Vagina (tissue), 2 donors: ENCODE measurements at regions not wholly inside any gene's neighbourhood (a gene's known extent, or its start where the extent isn't known, plus 50 kb on each side); places are given as distances from the start of the nearest gene placed in this dataset.

Experiments used
- DNase-seq, 2 donors: peaks; one replicate each; pipeline ENCODE4 v3.0.0-alpha.2; 2017; ENCODE audit errors: extremely low spot score in 2 of 2
- H3K27ac ChIP-seq: fragments of 200-600 bp; sonication (generic); one replicate; pipeline ENCODE4 v1.5.1; 2019
- H3K27me3 ChIP-seq: fragments of 200-600 bp; sonication (generic); one replicate; pipeline ENCODE4 v1.5.1; 2019
- H3K36me3 ChIP-seq, 2 donors: fragments of 200-600 bp; sonication (generic); one replicate each; pipeline ENCODE4 v1.5.1; 2017 to 2019
- H3K4me1 ChIP-seq: fragments of 200-600 bp; sonication (generic); one replicate; pipeline ENCODE4 v1.5.1; 2019
- H3K4me3 ChIP-seq, 2 donors: fragments of 200-600 bp; sonication (generic); 1 replicate in 1 of 2; 2 replicates in 1 of 2; pipeline ENCODE4 v1.5.1; 2016 to 2019
- H3K9me3 ChIP-seq: fragments of 200-600 bp; sonication (generic); one replicate; pipeline ENCODE4 v1.5.1; 2019
- POLR2A ChIP-seq, 2 donors: fragments of 450-650 bp; IDR thresholded peaks; one replicate each; pipeline ENCODE4 v1.6.1; 2017; ENCODE audit warnings: antibody characterized with exemption in 2 of 2, mild to moderate bottlenecking in 2 of 2, moderate library complexity in 2 of 2
- POLR2AphosphoS5 ChIP-seq, 2 donors: sonication (generic); formaldehyde crosslinking; IDR thresholded peaks; one replicate each; pipeline ENCODE4 v1.9.0; 2017; ENCODE audit warnings: antibody characterized with exemption in 2 of 2, mild to moderate bottlenecking in 2 of 2, low read depth in 1 of 2; ENCODE audit not compliant: insufficient read depth in 1 of 2
- intact Hi-C: fragments of 100-400 bp; cut with DNase I; formaldehyde crosslinking; loops from one replicate; pipeline ENCODE4 v1.15.1; 2023
- TF ChIP-seq, protein P1 (sequence below), 3 experiments: fragments of 450-650 bp in 2 of 3; fragments of 200-600 bp in 1 of 3; sonication (generic) in 1 of 3; IDR thresholded peaks; one replicate each; pipeline ENCODE4 v1.5.1; 2017 to 2019; ENCODE audit warnings: antibody characterized with exemption in 3 of 3, mild to moderate bottlenecking in 2 of 3, moderate library complexity in 2 of 3

DNA sequence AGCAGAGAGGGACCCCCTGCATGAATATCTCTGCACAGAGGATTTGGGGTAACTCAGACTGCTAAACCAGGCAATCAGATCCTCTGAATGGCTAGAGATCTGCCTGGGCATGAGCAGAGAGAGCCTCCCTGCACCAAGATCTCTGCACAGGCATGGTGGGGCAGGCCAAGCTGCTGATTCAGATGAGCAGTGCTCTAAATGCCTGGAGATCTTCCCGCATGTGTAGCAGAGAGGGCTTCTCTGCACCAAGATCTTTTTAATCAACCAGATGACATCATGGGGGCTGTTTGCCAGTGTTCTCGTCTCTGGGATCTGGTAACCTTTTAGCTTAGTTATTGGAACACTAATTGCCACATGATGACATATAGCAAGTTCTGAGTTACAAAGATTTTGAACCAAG lies 301.3 kb upstream of the GALNT5 start:
- Histone ChIP-seq H3K4me3 (no peak overlapping the region), H3K27me3 (no peaks in the 10 kb centered on the region), H3K27ac (no peak overlapping the region), H3K9me3 (peaks cover 4% of the 10 kb centered on the region), H3K36me3 (no peaks in the 10 kb centered on the region), H3K4me1 (no peaks in the 10 kb centered on the region)
- TF ChIP-seq POLR2AphosphoS5 (IDR thresholded peaks at IDR 0.05; ENCODE audit: insufficient read depth in 1 of 2, low read depth in 1 of 2) (no peak), POLR2A (IDR thresholded peaks at IDR 0.05) (no peak)
- TF ChIP-seq, protein P1, sequence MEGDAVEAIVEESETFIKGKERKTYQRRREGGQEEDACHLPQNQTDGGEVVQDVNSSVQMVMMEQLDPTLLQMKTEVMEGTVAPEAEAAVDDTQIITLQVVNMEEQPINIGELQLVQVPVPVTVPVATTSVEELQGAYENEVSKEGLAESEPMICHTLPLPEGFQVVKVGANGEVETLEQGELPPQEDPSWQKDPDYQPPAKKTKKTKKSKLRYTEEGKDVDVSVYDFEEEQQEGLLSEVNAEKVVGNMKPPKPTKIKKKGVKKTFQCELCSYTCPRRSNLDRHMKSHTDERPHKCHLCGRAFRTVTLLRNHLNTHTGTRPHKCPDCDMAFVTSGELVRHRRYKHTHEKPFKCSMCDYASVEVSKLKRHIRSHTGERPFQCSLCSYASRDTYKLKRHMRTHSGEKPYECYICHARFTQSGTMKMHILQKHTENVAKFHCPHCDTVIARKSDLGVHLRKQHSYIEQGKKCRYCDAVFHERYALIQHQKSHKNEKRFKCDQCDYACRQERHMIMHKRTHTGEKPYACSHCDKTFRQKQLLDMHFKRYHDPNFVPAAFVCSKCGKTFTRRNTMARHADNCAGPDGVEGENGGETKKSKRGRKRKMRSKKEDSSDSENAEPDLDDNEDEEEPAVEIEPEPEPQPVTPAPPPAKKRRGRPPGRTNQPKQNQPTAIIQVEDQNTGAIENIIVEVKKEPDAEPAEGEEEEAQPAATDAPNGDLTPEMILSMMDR (IDR thresholded peaks at IDR 0.05) = no peak
- DNase-seq = no peak
- intact Hi-C loops = no loop called here

DNA sequence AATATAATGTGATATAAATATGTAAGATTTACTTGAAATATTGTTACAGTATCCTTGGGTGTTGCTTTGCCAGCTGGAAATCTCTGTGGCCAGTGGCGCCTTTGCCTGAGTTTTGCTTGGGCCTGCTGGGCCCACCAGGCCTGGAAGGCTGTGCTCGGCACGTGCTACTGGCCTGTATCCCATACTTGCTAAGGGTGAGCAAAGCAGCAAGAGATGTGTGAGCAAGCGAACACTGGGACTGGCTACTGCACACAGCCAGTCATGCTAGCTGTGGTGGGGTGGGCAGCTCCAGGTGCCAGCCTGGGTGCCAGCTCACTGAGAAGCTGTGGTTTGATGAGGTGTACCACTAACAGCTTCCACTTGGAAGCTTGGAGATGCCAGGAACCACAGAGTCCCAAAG lies 299.1 kb upstream of the GALNT5 start:
- intact Hi-C loops = no loop called here
- TF ChIP-seq POLR2AphosphoS5 (IDR thresholded peaks at IDR 0.05; ENCODE audit: insufficient read depth in 1 of 2, low read depth in 1 of 2) = no peak
- TF ChIP-seq, protein P1 (IDR thresholded peaks at IDR 0.05) = no peak
- TF ChIP-seq POLR2A (IDR thresholded peaks at IDR 0.05) = no peak
- H3K27me3 ChIP-seq = no peaks in the 10 kb centered on the region
- H3K4me1 ChIP-seq = no peaks in the 10 kb centered on the region
- no peak for DNase-seq
- no peaks in the 10 kb centered on the region for H3K9me3 ChIP-seq
- no peak overlapping the region for H3K27ac ChIP-seq
- H3K36me3 ChIP-seq = no peaks in the 10 kb centered on the region
- H3K4me3 ChIP-seq = no peak overlapping the region

DNA sequence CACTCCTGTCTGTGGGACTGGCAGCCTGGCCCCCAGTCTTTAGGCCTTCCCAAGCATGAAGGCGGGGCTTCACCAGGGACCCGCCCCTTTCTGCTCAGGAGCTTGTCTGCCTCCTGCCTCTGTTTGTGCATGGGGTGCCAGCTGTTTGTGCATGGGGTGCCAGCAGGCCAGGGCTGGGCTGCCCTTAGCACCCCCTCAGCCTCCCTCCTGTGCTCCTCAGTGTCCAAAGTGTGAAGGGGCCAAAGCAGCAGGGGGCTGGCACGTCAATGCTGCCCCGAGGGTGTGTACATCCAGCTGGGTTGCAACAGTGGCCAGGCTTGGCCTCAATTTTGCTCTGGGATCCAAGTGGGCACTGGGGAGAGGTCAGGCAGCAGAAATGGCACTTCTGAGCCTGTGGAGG lies 298.0 kb upstream of the GALNT5 start:
- Histone ChIP-seq H3K4me3 (no peak overlapping the region), H3K27ac (no peak overlapping the region), H3K27me3 (no peaks in the 10 kb centered on the region), H3K36me3 (no peaks in the 10 kb centered on the region), H3K9me3 (no peaks in the 10 kb centered on the region), H3K4me1 (no peaks in the 10 kb centered on the region)
- no peak for DNase-seq
- intact Hi-C loops = no loop called here
- no peak for TF ChIP-seq POLR2AphosphoS5 (IDR thresholded peaks at IDR 0.05; ENCODE audit: insufficient read depth in 1 of 2, low read depth in 1 of 2)
- TF ChIP-seq, protein P1 (IDR thresholded peaks at IDR 0.05) = no peak
- TF ChIP-seq POLR2A (IDR thresholded peaks at IDR 0.05) = no peak

DNA sequence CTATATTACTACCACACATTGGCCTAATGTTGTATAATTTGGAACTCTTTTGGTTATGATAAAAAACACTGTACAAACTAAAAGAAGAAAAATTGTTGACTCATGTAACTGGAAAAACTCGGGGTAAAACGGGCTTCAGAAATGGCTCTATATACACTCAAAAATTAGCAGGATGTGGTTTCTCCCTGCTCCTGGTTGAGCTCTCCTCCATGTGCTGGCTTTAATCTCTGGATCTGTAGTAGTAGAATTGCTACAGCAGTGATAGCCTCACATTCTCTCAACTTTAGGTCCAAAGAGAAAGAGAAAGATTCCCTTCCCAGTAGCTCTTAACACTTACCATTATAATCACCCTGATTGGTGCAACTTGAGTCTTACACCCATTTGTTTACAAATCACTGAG lies 274.9 kb upstream of the GALNT5 start:
- intact Hi-C loops = no loop called here
- no peak for DNase-seq
- no peaks in the 10 kb centered on the region for H3K36me3 ChIP-seq
- no peaks in the 10 kb centered on the region for H3K27me3 ChIP-seq
- no peak overlapping the region for H3K27ac ChIP-seq
- no peak overlapping the region for H3K4me3 ChIP-seq
- no peak for TF ChIP-seq POLR2AphosphoS5 (IDR thresholded peaks at IDR 0.05; ENCODE audit: insufficient read depth in 1 of 2, low read depth in 1 of 2)
- TF ChIP-seq, protein P1 (IDR thresholded peaks at IDR 0.05) = no peak
- TF ChIP-seq POLR2A (IDR thresholded peaks at IDR 0.05) = no peak
- no peaks in the 10 kb centered on the region for H3K9me3 ChIP-seq
- no peaks in the 10 kb centered on the region for H3K4me1 ChIP-seq

DNA sequence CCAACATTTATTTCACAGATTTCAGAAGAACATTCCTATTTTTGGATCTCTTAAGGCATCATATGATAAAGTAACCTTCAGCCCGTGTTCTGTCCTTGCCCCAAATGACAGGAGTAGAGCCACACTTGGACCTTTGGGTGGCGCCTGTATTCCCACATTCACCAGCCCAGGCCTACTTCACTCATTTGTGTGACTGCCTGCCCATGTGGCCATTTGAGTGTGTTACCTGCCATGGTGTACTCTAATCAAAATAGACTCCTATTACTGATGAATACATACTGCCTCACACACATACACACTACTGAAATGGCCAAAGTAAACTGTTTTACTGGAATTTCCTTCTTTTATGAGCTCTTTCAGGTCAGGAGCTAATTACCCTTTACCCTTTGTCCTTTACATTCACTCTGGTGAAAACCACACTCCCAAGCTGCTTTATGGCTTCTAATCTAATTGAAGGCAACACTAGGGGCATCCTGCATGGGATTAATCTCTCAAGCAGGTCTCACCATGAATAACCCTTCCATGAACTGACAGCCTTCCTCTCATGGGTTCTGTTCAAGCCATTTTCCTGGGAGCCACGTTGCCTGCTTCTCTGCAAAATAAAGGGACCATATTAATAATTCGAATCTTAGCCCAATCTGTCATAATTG lies 271.0 kb upstream of the GALNT5 start:
- Histone ChIP-seq H3K4me3 (no peak overlapping the region), H3K9me3 (no peaks in the 10 kb centered on the region), H3K36me3 (no peaks in the 10 kb centered on the region), H3K4me1 (no peaks in the 10 kb centered on the region), H3K27ac (no peak overlapping the region), H3K27me3 (no peaks in the 10 kb centered on the region)
- no peak for TF ChIP-seq POLR2A (IDR thresholded peaks at IDR 0.05)
- intact Hi-C loops = no loop called here
- no peak for DNase-seq
